ENCODE measurements at regions not wholly inside any gene's neighbourhood (a gene's known extent, or its start where the extent isn't known, plus 50 kb on each side); places are given as distances from the start of the nearest gene placed in this dataset.

DNA sequence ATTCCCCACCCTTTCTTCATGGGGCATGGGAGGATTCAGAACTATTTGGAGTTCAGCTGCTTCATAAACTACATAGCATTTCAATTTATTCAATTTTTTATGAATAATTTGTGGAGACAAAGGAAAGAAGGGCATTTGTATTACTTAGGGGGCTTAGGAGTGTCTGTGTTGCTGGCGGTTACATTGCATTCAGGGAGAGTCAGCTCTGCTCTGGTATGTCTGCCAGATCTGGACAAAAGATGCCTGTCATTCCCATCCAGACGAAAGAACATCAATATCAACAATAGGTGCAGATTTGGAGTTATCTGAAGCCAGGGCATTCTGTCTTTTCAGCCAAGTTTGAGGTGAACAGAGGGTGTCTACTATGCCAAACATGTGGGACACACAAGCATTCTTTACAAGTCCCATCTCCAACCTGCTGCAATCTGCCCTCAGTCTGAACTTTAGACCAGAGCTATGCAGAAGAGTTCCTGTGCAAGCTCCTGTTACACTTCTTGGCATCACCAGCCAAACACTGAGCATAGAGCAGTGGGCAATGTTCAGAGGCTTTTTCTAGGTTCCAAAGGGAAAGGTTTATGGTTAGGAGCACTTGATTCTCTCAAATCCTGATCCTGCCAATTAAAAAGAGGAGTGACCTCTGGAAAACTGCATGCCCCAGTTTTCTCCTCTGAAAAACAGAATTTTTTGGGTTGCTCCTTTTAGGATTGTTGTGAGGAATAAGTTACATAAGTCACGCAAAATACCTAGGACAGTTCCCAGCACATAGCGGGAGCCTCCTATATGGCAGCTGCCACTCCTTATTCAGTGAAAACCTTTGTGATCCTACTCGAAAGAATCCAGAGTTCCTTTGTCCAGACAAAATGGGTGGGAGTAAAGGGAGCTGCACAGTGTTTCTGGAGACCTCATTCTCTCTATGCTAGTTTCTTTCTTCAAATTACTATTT is 719.5 kb upstream of the SLIT2 start:
- TF ChIP-seq, protein P1, sequence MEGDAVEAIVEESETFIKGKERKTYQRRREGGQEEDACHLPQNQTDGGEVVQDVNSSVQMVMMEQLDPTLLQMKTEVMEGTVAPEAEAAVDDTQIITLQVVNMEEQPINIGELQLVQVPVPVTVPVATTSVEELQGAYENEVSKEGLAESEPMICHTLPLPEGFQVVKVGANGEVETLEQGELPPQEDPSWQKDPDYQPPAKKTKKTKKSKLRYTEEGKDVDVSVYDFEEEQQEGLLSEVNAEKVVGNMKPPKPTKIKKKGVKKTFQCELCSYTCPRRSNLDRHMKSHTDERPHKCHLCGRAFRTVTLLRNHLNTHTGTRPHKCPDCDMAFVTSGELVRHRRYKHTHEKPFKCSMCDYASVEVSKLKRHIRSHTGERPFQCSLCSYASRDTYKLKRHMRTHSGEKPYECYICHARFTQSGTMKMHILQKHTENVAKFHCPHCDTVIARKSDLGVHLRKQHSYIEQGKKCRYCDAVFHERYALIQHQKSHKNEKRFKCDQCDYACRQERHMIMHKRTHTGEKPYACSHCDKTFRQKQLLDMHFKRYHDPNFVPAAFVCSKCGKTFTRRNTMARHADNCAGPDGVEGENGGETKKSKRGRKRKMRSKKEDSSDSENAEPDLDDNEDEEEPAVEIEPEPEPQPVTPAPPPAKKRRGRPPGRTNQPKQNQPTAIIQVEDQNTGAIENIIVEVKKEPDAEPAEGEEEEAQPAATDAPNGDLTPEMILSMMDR (conservative IDR thresholded peaks at IDR 0.05): no peak
- TF ChIP-seq EZH2 (IDR thresholded peaks at IDR 0.05; ENCODE audit: low read depth): no peak
- no peaks in the 10 kb centered on the region for H3K36me3 ChIP-seq (ENCODE audit: low read depth)
- H3K4me1 ChIP-seq (replicated peaks; ENCODE audit: insufficient read depth): no peaks in the 10 kb centered on the region
- intact Hi-C loops (cut with micrococcal nuclease; ENCODE audit: unreplicated experiment): no loop called here
- H2AFZ ChIP-seq: no peak overlapping the region
- BruUV-seq (replicated peaks): no TSS peak
- POLR2A ChIA-PET (ENCODE audit: unreplicated experiment): interaction anchor here (0.6 to 0.7 kb wide), 2 partner anchors 63 to 94 kb away, joined by 6 read pairs; no protein-coding TSS in a partner anchor
- H4K20me1 ChIP-seq (ENCODE audit: insufficient read depth): no peaks in the 10 kb centered on the region
- H3K9me3 ChIP-seq (ENCODE audit: insufficient read depth, low read depth): no peaks in the 10 kb centered on the region
- no peak for DNase-seq
- H3K9me2 ChIP-seq (ENCODE audit: insufficient read depth): no peaks in the 10 kb centered on the region
- no peak overlapping the region for H3K27ac ChIP-seq
- CTCF ChIA-PET: no interaction called here
- H3K4me2 ChIP-seq: no peak overlapping the region
- no peaks in the 10 kb centered on the region for H3K27me3 ChIP-seq (ENCODE audit: insufficient read depth, low read depth)
- H3K4me3 ChIP-seq: no peak overlapping the region
- no peaks in the 10 kb centered on the region for H3K79me2 ChIP-seq (ENCODE audit: low read depth)
- H3F3A ChIP-seq (ENCODE audit: insufficient read depth, low read depth): no peaks in the 10 kb centered on the region

DNA sequence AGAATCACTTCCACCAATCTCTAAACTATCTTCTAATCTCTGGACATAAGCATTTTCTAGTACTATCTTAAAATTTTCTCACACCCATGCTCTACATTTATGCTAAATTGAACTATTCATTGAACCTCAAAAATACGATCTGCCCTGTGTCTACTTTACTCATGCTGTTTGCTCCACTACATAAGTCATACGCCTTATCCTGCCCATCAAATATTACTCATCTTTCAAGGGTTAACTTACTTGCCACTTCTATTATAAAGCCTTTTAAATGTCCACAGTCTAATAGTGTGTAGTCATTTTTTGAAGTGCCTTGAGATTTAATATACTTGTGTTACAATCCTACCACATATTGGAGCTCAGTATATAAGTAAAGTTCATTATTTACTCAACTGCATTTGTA is 727.7 kb upstream of the SLIT2 start:
- no peaks in the 10 kb centered on the region for H3K27me3 ChIP-seq (ENCODE audit: insufficient read depth, low read depth)
- intact Hi-C loops (cut with micrococcal nuclease; ENCODE audit: unreplicated experiment): no loop called here
- H3K4me2 ChIP-seq: no peak overlapping the region
- no peaks in the 10 kb centered on the region for H3K9me3 ChIP-seq (ENCODE audit: insufficient read depth, low read depth)
- no peaks in the 10 kb centered on the region for H3K9me2 ChIP-seq (ENCODE audit: insufficient read depth)
- no peak overlapping the region for H2AFZ ChIP-seq
- no peak overlapping the region for H3K27ac ChIP-seq
- H3K4me3 ChIP-seq: no peak overlapping the region
- H4K20me1 ChIP-seq (ENCODE audit: insufficient read depth): no peaks in the 10 kb centered on the region
- POLR2A ChIA-PET (ENCODE audit: unreplicated experiment): no interaction called here
- no peaks in the 10 kb centered on the region for H3K4me1 ChIP-seq (replicated peaks; ENCODE audit: insufficient read depth)
- DNase-seq: no peak
- no peak for TF ChIP-seq EZH2 (IDR thresholded peaks at IDR 0.05; ENCODE audit: low read depth)
- TF ChIP-seq, protein P1 (conservative IDR thresholded peaks at IDR 0.05): no peak
- no peaks in the 10 kb centered on the region for H3F3A ChIP-seq (ENCODE audit: insufficient read depth, low read depth)
- no peaks in the 10 kb centered on the region for H3K79me2 ChIP-seq (ENCODE audit: low read depth)
- no TSS peak for BruUV-seq (replicated peaks)
- CTCF ChIA-PET: no interaction called here
- H3K36me3 ChIP-seq (ENCODE audit: low read depth): no peaks in the 10 kb centered on the region

DNA sequence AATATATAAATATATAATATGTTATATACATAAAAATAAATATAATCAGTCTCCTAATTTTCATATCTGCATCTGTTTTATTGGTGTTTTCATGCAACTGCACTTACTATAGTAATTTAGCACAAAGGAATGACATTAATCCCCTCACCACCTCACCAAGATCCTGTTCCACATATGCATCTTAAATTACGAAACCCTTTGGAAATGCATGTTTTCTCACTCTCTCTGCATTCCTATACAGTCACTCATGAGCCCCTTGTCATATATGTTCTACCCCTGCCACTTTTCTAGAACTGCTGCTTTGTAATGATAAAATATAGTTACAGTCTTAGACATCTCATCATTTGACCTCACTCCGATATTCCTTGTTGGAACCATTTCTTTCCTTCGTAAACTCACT is 728.7 kb upstream of the SLIT2 start:
- H3K4me3 ChIP-seq: no peak overlapping the region
- DNase-seq: no peak
- ChIA-PET POLR2A (ENCODE audit: unreplicated experiment) (no interaction called here), CTCF (no interaction called here)
- H3K4me1 ChIP-seq (replicated peaks; ENCODE audit: insufficient read depth): no peaks in the 10 kb centered on the region
- H2AFZ ChIP-seq: no peak overlapping the region
- H3K36me3 ChIP-seq (ENCODE audit: low read depth): no peaks in the 10 kb centered on the region
- H3F3A ChIP-seq (ENCODE audit: insufficient read depth, low read depth): no peaks in the 10 kb centered on the region
- no peak overlapping the region for H3K27ac ChIP-seq
- H3K9me2 ChIP-seq (ENCODE audit: insufficient read depth): no peaks in the 10 kb centered on the region
- no peaks in the 10 kb centered on the region for H3K9me3 ChIP-seq (ENCODE audit: insufficient read depth, low read depth)
- H4K20me1 ChIP-seq (ENCODE audit: insufficient read depth): no peaks in the 10 kb centered on the region
- H3K79me2 ChIP-seq (ENCODE audit: low read depth): no peaks in the 10 kb centered on the region
- no TSS peak for BruUV-seq (replicated peaks)
- TF ChIP-seq, protein P1 (conservative IDR thresholded peaks at IDR 0.05): no peak
- no peak for TF ChIP-seq EZH2 (IDR thresholded peaks at IDR 0.05; ENCODE audit: low read depth)
- no peaks in the 10 kb centered on the region for H3K27me3 ChIP-seq (ENCODE audit: insufficient read depth, low read depth)
- intact Hi-C loops (cut with micrococcal nuclease; ENCODE audit: unreplicated experiment): no loop called here
- H3K4me2 ChIP-seq: no peak overlapping the region

Data from PC-9 (cell line).